Ovary (tissue), 3 donors: ENCODE measurements at regions not wholly inside any gene's neighbourhood (a gene's known extent, or its start where the extent isn't known, plus 50 kb on each side); places are given as distances from the start of the nearest gene placed in this dataset.

Source experiments
- CTCF ChIP-seq, 3 donors: fragments of 450-650 bp in 2 of 3; fragments of 200-600 bp in 1 of 3; IDR thresholded peaks; one replicate each; pipeline versions ENCODE4 v1.5.1 to v1.8.0; 2016 to 2022; ENCODE audit warnings: antibody characterized with exemption in 3 of 3, mild to moderate bottlenecking in 1 of 3
- EP300 ChIP-seq: sonication (generic); formaldehyde crosslinking; IDR thresholded peaks from one replicate; pipeline ENCODE4 v1.6.1; 2017; ENCODE audit warnings: antibody characterized with exemption
- POLR2A ChIP-seq: fragments of 450-650 bp; IDR thresholded peaks from one replicate; pipeline ENCODE4 v1.6.1; 2017; ENCODE audit warnings: antibody characterized with exemption, mild to moderate bottlenecking, moderate library complexity
- donor health status: DM: no; HTN: no; CAD: no.

- no peak for TF ChIP-seq CTCF (IDR thresholded peaks at IDR 0.05)
- TF ChIP-seq POLR2A: no peak
- no peak for TF ChIP-seq EP300
These were observed 435.0 kb downstream of the MAGEE1 start for GRCh38 chrX:76862509-76862908.
